ENCODE measurements at regions not wholly inside any gene's neighbourhood (a gene's known extent, or its start where the extent isn't known, plus 50 kb on each side); places are given as distances from the start of the nearest gene placed in this dataset.
"Not testable (repeated sequence)": the region's sequence is repeated elsewhere in the genome, so short reads cannot be mapped to it uniquely, and the experiment has no call there.

- DNase-seq, result no peak
Observed at GRCh38 chr2:187198136-187198535, 249.9 kb downstream of the CALCRL start.

- DNase-seq, result no peak
Observed at GRCh38 chr2:187194049-187194448, 254.0 kb downstream of the CALCRL start.

DNA sequence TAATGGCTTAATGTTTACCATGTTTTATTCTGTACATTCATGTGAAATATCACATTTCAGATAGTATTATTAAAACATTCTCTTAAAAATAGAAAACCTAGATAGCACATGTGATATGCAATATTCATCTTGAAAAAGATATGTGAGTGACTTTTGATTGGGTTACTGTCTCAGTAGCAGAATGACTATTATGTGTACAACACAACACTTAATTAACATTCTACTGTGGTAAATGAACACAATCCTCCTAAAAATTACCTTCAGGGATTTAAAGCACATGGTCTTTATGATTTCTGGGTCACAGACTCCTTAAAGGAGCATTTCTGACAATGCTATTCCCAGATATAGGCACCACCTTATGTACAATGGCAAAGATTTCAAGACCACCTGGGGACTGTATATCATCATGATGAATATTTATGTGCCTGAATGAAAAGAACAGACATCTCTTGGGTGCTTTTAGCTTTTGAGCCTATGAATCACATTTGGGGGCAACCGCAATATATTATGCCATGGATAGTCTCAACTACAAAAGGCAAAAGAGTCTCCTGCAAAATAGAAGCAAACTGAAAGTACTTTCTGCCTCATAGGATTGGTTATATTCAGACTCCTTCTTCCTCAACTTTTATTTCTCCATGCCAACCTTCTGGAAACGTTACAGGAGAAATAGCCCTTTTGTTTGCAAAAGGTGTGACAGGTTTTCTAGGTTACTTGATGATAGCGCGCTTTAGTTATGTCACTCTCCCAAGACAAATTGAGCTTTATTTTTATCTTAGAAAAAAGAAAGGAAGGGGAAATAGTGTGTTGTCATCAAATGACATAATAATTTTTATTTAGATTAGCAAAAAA, 259.0 kb downstream of the CALCRL start:
- DNase-seq, result no peak

DNA sequence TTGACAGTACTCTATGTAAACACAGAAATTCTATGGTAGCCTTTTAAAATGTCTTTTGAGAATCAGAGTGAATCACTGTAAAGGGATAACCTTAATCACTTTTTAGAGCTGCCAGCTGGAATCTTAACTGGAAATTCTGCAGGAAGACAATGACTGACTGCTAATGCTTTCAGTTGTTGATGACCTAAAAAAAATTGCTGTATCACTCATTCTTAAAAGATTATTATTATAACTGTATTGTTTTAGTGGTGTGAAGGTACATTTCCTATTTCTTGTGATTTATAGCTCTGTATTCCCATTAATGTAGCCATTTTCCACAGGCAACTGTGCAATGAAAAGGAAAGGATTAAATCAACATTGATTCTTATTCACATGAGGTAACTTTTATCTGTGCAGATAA, 260.5 kb downstream of the CALCRL start:
- no peak for DNase-seq

- no peak for DNase-seq
Observed at GRCh38 chr2:187180529-187180928, 267.5 kb downstream of the CALCRL start.

DNA sequence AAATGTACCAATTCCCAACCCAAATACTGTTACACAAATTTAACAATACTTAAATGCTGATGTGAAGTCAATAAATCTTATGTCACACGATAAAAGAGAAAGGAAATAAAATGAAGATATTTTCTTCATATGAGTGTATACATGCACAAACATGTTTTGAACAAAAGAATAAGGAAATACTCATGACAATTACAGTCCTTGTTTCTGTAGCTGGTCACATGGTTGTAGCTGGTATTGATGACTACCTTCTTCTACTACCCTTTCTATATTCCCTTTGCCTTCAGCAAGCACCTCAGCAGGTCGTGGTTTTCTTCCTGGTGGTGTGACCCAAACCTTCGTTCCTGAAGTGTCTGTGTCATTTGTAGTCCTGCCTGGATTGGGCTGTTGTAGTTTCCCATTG, 269.2 kb downstream of the CALCRL start:
- not testable (repeated sequence) for DNase-seq

- DNase-seq, result no peak
Observed at GRCh38 chr2:187177253-187177652, 270.8 kb downstream of the CALCRL start.

GRCh38 chr2:187174582-187174981, 273.5 kb downstream of the CALCRL start:
- no peak for DNase-seq

DNA sequence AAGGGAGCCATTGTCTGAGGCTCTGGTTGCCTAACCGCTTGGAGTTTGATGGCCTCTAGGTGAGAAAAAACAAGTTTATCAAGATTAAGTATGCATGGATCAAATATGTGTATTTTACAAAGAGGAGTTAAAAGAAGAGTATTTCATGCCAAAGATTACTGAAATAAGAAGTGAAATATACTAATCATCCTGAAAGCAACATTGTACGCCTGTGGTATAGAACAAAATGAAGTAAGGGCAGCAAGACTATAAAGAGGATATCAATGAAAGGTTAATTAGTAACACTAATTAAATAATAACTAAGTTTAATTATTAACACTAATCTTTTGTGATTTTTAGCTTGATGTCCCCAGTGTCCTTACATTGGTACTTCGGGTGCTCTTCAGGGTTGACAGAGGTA, 276.7 kb downstream of the CALCRL start:
- DNase-seq, result no peak

DNA sequence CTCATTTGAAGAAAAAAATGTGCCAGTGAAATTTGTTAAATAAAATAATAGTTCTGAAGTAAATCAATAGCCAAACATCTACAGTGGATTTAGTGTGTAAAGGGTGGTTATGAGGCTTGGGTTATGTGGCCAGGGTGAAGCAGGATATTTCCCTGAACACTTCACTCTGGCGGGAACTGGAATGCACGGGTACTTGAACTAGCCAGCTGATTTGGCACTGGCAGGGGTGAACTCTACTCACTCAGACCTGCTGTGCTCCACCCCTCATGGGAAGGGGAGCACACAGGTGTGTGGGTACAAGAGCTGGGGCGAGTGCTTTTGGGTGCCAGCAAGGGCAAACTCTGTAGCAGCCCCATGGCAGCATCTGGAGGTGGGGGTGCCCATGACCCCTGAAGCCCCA, 278.2 kb downstream of the CALCRL start:
- no peak for DNase-seq

GRCh38 chr2:187168720-187169713, 279.0 kb downstream of the CALCRL start:
- no peak for DNase-seq

DNA sequence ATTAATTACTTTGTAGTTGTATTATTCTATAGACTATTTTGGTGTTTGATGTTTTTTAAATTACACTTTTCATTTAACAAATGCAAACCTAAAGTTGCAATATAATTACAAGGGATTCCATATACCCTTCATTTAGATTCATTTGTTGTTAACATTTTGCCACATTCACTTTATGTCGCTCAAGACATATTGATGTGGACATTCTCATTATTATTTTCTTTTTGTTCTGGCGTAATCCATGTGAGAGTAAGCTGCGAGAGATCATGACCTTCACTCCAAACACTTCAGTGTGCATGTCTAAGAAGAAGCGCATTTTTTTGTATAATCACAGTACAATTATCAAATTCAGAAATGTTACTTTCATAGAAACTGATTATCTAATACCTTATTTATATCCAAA, 280.6 kb downstream of the CALCRL start:
- no peak for DNase-seq

DNA sequence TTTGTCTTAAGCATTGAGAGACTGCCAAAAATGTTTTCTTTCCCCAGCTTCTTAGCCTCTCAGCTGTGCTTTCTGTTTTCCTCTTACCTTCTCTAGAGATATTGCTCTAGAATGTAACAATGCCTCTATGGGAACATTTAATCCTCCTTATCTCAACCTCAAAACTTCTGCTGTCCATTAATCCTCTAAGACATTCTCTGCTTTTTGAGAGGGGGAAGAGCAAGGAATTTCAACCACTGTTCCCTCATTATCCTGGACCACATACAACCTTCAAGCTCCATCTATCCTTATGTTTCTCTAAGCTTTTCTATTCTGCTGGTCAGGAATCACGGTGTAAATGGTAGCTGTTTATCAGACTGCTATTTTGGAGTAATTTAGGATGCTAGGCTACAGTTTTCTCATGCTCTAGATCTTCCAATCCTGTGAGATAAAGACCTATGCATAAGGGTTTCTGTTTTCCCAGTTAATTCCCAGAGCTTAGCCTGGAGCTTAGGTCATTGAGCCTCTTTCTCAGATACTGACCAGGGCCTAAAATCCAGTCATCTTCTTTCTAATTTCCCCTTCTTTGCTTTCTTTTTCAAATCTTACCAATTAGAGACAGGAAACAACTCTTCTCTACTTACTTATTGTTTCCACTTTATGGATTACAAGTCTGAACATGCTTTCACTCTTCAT, 282.0 kb downstream of the CALCRL start:
- no peak for DNase-seq

DNA sequence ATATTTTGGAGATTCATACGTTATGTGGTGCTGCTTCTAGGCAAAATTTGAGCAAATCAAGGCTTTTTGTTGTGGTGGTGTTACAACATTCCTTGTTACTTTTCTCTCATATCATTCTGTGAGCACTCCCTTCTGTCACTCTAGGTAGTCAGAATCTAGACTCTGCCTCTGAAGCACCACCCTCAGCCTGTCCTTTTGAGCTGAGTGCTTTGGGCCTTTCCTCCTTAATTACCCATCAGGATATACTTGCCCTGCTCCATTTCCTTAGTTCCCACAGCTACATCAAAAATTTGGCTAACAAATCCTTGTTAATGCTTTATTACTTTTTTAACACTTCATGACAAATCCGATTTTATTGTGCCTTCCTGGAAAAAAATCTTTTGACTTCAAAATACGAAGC, 289.6 kb downstream of the CALCRL start:
- DNase-seq, result no peak

- DNase-seq, result no peak
Observed at GRCh38 chr2:187157046-187157445, 291.0 kb downstream of the CALCRL start.

DNA sequence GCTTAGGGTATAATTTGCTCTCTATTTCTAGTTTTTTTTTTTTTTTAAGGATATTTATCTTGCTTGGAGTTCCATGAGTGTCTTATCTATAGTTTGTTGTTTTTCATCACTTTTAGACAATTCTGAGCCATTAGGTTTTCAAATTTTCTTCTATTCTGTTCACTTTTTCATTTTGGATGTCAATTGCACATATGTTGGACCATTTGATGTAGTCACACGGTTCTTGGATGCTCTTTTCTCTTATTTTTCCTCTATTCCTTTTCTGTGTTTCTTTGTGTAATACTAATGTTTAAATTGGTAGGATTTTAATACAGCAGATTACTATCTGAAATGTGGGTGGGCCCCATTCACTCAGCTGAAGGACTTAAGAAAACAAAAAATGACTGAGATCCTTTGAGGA, 292.6 kb downstream of the CALCRL start:
- no peak for DNase-seq

DNA sequence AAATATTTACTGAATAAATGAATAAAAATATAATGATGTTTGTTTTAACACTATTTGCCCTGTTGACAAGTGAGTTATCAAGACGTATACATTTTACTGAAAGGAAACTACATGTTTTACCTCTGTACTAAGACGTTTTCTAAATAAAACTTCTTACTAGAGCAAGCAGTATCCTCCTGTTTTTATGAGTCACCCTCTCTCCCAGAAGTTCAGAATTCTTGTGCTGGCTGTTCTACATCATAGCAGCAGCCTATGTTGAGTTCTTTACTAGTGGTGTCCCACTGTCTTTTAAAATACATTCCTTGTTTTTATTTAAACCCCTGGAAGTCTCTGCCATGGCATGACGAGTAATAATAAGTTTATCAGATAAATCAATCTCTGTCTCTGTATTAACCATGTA, 297.4 kb downstream of the CALCRL start:
- DNase-seq, result no peak

DNA sequence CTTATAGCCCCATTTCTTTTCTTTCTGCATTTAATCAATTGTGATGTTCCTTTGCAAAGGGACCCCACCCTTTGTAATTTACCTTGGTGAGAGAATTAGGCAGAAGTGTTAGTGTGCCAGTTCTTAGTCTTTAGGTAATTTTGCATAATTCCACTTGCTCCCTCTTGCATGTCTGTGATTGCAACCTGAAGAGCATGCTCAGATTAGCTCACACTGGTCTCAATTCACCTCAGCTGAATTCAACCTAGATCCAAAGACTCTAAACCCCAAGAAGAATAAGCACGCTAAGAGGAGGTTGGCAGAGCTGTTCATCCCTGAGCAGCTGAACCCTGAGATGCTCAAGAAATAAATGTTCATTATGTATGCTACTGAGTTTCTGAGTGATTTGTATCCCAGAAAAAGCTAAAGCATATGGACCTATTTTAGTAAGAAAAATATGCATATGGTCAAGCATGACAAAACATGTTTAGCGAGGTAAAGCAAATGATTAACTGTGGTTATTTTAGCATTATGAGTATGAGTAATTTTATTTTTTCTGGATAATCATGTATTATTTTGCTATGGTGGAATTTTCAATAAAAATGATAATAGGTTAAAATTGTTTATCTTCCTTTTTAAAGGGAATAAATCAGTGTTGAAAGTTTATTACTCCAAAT, 299.2 kb upstream of the ZSWIM2 start:
- no peak for DNase-seq

DNA sequence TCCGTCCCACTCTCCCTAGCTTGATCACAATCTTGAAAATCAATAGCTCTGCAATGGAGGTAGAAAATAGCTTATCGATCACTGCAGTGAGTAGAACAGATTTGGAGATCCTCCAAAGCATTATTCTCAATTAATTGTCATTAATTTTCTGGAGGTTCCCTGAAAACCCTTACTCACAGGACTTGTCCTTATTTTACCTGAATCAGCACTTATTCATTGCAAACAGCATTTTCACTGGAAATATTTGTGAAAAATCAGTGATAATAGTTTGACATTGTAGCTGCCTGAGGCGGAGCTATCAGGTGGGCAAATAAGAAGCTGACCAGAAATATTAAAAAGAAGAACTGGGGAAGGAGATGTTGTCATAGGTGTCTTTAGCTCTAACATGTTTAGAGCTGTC, 294.6 kb upstream of the ZSWIM2 start:
- no peak for DNase-seq

- no peak for DNase-seq
Observed at GRCh38 chr2:187139469-187139868, 290.5 kb upstream of the ZSWIM2 start.

DNA sequence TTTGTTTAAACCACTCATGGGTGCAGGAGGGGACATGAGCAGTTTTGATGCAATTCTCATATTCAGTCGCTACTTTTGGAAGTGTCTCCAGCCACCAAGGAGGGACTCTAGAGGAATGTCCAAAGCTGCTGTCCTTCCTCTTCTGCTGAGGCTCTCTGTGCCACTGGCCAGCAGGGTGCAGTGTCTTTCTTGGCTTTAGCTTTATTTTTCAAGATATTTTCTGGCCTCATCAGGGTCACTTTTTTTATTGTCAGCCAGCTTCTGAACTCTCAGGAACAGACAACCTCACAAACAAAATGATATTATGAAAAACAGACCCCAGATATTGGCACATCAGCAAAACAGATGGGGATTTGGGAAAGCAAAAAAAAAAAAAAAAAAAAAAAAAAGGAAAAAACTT, 289.3 kb upstream of the ZSWIM2 start:
- no peak for DNase-seq

GRCh38 chr2:187136646-187137045, 287.7 kb upstream of the ZSWIM2 start:
- no peak for DNase-seq

GRCh38 chr2:187134306-187134705, 285.3 kb upstream of the ZSWIM2 start:
- DNase-seq, result no peak
